ENCODE measurements at regions not wholly inside any gene's neighbourhood (a gene's known extent, or its start where the extent isn't known, plus 50 kb on each side); places are given as distances from the start of the nearest gene placed in this dataset.

DNA sequence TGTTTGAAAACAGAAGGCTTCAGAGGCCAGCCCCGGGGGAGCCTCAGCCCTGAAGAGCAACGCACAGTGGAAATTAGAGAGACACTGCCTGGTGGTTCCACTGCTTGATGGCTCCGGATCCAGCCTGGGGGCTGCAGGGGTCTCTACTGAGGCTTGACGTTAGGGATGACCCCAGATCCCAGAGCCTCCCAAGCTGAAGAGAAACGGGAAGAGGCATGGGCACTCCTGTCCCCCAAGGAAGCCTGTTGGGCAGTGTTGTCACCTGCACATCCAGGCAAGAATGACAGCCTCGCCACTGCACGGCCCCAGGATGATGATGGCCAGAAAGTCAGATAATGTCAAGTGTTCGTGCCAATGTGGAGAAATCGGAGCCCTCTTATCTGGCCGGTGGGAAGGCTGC lies 56.8 kb upstream of the FGF3 start:
- TF ChIP-seq, protein P1, sequence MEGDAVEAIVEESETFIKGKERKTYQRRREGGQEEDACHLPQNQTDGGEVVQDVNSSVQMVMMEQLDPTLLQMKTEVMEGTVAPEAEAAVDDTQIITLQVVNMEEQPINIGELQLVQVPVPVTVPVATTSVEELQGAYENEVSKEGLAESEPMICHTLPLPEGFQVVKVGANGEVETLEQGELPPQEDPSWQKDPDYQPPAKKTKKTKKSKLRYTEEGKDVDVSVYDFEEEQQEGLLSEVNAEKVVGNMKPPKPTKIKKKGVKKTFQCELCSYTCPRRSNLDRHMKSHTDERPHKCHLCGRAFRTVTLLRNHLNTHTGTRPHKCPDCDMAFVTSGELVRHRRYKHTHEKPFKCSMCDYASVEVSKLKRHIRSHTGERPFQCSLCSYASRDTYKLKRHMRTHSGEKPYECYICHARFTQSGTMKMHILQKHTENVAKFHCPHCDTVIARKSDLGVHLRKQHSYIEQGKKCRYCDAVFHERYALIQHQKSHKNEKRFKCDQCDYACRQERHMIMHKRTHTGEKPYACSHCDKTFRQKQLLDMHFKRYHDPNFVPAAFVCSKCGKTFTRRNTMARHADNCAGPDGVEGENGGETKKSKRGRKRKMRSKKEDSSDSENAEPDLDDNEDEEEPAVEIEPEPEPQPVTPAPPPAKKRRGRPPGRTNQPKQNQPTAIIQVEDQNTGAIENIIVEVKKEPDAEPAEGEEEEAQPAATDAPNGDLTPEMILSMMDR (IDR thresholded peaks at IDR 0.05; ENCODE audit: borderline replicate concordance, extremely low read depth, low read length, poor library complexity, severe bottlenecking): no peak
- TF ChIP-seq EZH2 (IDR thresholded peaks at IDR 0.05; ENCODE audit: borderline replicate concordance, low read depth, low read length, severe bottlenecking): no peak

Measured in DND-41 (cell line).